OCI-LY7 (cell line): ENCODE measurements at regions not wholly inside any gene's neighbourhood (a gene's known extent, or its start where the extent isn't known, plus 50 kb on each side); places are given as distances from the start of the nearest gene placed in this dataset.

Source experiments
- EZH2phosphoT487 ChIP-seq: fragments of 200-600 bp; sonication (generic); IDR thresholded peaks from 2 replicates; pipeline ENCODE4 v1.6.1; 2018; ENCODE audit warnings: low read depth, borderline replicate concordance, mild to moderate bottlenecking, mixed run types, antibody characterized with exemption, low read length, moderate library complexity, mixed read lengths
- TF ChIP-seq, protein P1 (sequence below): fragments of 200-600 bp; sonication (generic); conservative IDR thresholded peaks from 2 replicates; pipeline ENCODE4 v1.5.1; 2014; ENCODE audit warnings: mild to moderate bottlenecking, antibody characterized with exemption, low read length, moderate library complexity, mixed read lengths

GRCh38 chr3:15959434-15959811, 161.6 kb upstream of the ANKRD28 start:
- TF ChIP-seq, protein P1, sequence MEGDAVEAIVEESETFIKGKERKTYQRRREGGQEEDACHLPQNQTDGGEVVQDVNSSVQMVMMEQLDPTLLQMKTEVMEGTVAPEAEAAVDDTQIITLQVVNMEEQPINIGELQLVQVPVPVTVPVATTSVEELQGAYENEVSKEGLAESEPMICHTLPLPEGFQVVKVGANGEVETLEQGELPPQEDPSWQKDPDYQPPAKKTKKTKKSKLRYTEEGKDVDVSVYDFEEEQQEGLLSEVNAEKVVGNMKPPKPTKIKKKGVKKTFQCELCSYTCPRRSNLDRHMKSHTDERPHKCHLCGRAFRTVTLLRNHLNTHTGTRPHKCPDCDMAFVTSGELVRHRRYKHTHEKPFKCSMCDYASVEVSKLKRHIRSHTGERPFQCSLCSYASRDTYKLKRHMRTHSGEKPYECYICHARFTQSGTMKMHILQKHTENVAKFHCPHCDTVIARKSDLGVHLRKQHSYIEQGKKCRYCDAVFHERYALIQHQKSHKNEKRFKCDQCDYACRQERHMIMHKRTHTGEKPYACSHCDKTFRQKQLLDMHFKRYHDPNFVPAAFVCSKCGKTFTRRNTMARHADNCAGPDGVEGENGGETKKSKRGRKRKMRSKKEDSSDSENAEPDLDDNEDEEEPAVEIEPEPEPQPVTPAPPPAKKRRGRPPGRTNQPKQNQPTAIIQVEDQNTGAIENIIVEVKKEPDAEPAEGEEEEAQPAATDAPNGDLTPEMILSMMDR = no peak
- TF ChIP-seq EZH2phosphoT487 = no peak
